OCI-LY1 (cell line): ENCODE measurements at regions not wholly inside any gene's neighbourhood (a gene's known extent, or its start where the extent isn't known, plus 50 kb on each side); places are given as distances from the start of the nearest gene placed in this dataset.

Experiments
- CTCF ChIP-seq: fragments of 200-600 bp; sonication (generic), shearing (Covaris generic); IDR thresholded peaks from 2 replicates; pipeline ENCODE4 v1.5.1; 2017; ENCODE audit warnings: mild to moderate bottlenecking, antibody characterized with exemption, low read length, moderate library complexity, mixed read lengths
- EZH2 ChIP-seq: fragments of 200-600 bp; sonication (generic), shearing (Covaris generic); IDR thresholded peaks from 2 replicates; pipeline ENCODE4 v1.8.0; 2017; ENCODE audit warnings: borderline replicate concordance, mixed run types, mild to moderate bottlenecking, antibody characterized with exemption, low read length, moderate library complexity, mixed read lengths

- TF ChIP-seq CTCF, result no peak
- no peak for TF ChIP-seq EZH2
Observed at GRCh38 chr18:29605365-29605764, 1428.4 kb upstream of the CDH2 start.
